ENCODE measurements at regions not wholly inside any gene's neighbourhood (a gene's known extent, or its start where the extent isn't known, plus 50 kb on each side); places are given as distances from the start of the nearest gene placed in this dataset.
A peak's percentile ranks its signal among the peaks of the same experiment; 100 is the strongest.

GRCh38 chr2:46239175-46239846 is 57.9 kb upstream of the EPAS1 start:
- DNase-seq (ENCODE audit: low read depth) = no peak

- peak; percentile 40 for DNase-seq (ENCODE audit: low read depth)
Observed at GRCh38 chr2:46239847-46240181, 57.4 kb upstream of the EPAS1 start.

- DNase-seq (ENCODE audit: low read depth) = no peak
Observed at GRCh38 chr2:46241344-46241743, 55.9 kb upstream of the EPAS1 start.

- DNase-seq (ENCODE audit: low read depth) = no peak
Observed at GRCh38 chr2:46245869-46246268, 51.3 kb upstream of the EPAS1 start.

- no peak for DNase-seq (ENCODE audit: low read depth)
Observed at GRCh38 chr2:46246790-46247189, 50.4 kb upstream of the EPAS1 start.
